Astrocyte of the spinal cord (primary cell): ENCODE measurements at regions not wholly inside any gene's neighbourhood (a gene's known extent, or its start where the extent isn't known, plus 50 kb on each side); places are given as distances from the start of the nearest gene placed in this dataset.

Experiments used
- DNase-seq: peaks from one replicate; pipeline ENCODE4 v3.0.0; 2011; ENCODE audit warnings: low read depth, low spot score
- H3K4me3 ChIP-seq: 2 replicates; pipeline ENCODE4 v1.5.1; 2011; ENCODE audit warnings: low read depth, mild to moderate bottlenecking, low read length, moderate library complexity
- in situ Hi-C: cut with HindIII; loops from 2 replicates; pipeline ENCODE4 v1.10.0; 2017; ENCODE audit warnings: low sequenced_read_pairs
- TF ChIP-seq, protein P1 (sequence below): IDR thresholded peaks from 2 replicates; pipeline ENCODE4 v1.5.1; 2012; ENCODE audit warnings: low read depth, mild to moderate bottlenecking, low read length, inconsistent platforms

DNA sequence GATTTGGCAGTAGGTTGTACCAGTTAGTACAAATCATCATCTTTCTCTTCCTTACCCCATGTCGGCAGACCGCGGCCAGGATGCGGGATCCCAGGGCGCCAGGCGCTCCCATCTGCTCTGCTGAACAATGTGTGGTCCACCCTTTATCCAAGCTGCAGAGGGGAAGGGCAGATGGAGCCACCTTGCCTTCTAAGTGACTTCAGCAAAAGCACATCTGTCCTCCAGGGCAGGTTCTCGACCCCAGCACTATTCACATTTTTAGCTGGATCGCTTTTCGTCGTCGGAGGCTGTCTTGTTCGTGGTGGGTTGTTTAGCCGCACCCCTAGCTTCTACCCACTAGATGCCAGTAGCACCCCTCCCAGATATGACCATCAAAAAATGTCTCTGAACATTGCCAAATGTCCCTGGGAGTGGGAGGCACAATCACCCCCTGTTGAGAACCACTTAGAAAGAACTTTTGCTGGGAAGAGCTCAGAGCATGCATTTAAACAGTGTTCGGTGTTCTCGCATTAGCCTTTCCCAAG is 58.1 kb upstream of the SIM2 start:
- DNase-seq, result no peak
- TF ChIP-seq, protein P1, sequence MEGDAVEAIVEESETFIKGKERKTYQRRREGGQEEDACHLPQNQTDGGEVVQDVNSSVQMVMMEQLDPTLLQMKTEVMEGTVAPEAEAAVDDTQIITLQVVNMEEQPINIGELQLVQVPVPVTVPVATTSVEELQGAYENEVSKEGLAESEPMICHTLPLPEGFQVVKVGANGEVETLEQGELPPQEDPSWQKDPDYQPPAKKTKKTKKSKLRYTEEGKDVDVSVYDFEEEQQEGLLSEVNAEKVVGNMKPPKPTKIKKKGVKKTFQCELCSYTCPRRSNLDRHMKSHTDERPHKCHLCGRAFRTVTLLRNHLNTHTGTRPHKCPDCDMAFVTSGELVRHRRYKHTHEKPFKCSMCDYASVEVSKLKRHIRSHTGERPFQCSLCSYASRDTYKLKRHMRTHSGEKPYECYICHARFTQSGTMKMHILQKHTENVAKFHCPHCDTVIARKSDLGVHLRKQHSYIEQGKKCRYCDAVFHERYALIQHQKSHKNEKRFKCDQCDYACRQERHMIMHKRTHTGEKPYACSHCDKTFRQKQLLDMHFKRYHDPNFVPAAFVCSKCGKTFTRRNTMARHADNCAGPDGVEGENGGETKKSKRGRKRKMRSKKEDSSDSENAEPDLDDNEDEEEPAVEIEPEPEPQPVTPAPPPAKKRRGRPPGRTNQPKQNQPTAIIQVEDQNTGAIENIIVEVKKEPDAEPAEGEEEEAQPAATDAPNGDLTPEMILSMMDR, result no peak
- no peak overlapping the region for H3K4me3 ChIP-seq
- in situ Hi-C loops, result no loop called here

DNA sequence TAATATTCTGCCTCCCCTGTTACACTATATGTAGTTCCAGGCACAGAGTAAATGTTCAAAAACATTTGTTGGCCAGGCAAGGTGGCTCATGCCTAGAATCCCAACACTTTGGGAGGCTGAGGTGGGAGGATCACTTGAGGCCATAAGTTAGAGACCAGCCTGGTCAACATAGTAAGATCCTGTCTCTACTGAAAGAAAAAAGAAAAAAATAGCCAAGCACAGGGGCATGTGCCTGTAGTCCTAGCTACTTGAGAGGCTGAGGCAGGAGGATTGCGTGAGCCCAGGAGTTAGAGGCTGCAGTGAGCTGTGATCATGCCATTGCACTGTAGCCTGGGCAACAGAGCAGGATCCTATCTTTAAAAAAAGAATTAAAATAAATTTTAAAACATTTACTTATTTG is 57.6 kb upstream of the SIM2 start:
- TF ChIP-seq, protein P1, result no peak
- in situ Hi-C loops, result no loop called here
- no peak for DNase-seq
- no peak overlapping the region for H3K4me3 ChIP-seq

DNA sequence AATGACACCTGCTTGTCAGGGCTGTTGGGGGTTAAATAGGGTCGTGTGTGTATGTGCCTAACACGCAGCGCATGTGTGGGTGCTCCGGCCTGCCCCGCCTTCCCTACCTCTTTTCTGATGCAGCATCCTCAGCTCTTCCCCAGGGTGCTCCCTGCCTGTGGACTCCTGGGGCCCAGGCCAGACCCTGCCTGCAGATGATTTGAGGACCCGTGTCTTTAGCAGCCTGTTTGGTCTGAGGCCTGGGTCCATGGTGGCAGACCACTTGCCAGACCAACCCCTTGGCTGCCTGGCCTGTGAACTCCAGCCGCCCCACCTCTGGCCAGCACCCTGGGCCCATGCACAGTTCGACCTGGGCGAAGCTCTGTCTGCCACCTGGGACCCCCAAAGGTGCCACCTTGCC is 57.0 kb upstream of the SIM2 start:
- H3K4me3 ChIP-seq, result no peak overlapping the region
- in situ Hi-C loops, result no loop called here
- DNase-seq, result no peak
- TF ChIP-seq, protein P1, result no peak

DNA sequence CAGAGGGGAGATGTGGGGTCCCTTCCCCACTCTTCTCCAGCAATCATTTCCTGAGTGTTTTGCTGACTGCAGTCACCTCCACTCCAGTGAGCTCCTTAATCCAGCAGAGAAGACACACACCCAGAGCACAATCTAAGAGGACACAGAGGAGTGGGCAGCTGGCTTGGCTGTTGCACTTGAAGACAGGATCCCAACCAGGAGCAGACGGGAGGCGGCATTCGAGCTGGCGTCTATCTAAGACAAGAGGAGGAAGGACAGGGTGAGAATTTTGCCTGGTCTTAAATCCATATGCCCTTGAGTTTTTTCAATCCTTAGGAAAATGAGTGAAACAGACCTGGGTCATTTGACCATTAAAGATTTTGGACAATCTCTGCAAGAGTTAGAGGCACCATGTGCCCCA is 56.1 kb upstream of the SIM2 start:
- no peak for DNase-seq
- no peak overlapping the region for H3K4me3 ChIP-seq
- TF ChIP-seq, protein P1, result no peak
- in situ Hi-C loops, result no loop called here

DNA sequence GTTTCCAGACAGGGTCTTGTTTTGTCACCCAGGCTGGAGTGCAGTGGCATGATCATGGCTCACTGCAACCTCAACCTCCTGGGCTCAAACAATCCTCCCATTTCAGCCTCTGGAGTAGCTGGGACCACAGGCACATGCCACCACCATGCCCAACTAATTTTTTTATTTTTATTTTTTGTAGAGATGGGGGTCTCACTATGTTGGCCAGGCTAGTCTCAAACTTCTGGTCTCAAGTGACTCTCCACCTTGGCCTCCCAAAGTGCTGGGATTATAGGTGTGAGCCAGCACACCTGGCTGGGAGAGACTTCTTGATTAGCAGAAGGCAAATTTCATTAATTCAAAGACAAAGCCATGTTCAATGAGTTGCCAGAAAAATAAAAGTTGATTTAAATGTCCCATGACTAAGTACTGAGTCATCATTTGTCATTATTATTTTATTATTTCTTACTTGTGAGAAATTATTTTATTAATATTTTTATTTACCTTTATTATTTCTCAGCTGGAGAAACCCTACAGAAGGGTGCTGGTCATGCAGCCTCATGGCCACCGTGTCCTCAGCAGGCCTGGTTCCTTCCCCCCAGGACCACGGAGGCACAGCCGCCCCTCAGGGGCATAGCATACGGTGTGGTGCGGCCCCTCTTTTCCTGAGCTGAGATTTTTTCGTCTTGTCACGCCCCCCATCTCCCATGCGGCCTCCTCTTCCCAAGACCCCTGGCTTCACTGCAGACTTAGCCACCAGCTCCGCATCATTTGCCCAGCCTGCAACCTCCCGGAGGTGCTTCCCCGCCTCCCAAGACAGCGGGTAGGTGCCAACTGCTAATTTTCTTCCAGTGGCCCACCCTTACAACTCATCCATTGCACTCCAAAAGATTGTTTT is 55.3 kb upstream of the SIM2 start:
- no peak for DNase-seq
- in situ Hi-C loops, result no loop called here
- no peak overlapping the region for H3K4me3 ChIP-seq
- TF ChIP-seq, protein P1, result no peak

DNA sequence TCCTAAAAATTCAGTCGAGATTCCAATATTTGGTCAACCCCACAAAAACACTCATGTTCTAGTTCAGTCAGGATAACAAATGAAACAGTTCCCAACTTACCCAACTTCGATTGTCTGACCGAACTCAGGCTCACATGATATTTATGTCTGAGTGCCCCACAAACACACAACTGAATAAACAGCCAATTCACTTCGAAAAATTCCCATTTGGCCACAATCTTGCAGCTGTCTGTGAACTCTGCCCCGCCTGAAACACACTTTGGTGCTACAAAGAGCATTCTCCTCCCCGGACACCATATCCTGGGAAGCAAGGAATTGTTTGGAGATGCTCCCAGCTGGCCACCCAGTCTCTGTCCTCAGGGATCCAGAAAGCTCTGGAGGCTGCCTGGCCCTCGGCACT is 52.9 kb upstream of the SIM2 start:
- no peak for DNase-seq
- in situ Hi-C loops, result no loop called here
- H3K4me3 ChIP-seq, result no peak overlapping the region
- TF ChIP-seq, protein P1, result no peak
